RWPE1 (cell line): ENCODE measurements at regions not wholly inside any gene's neighbourhood (a gene's known extent, or its start where the extent isn't known, plus 50 kb on each side); places are given as distances from the start of the nearest gene placed in this dataset.

Source experiments
- CTCF ChIA-PET: fragments of 350-600 bp; sonication (Branson Sonifier 250); formaldehyde crosslinking; extraction: SDS; loops from one replicate; lab custom pipeline; 2021; lab: Yijun Ruan, JAX
- POLR2A ChIA-PET: fragments of 400-600 bp; formaldehyde crosslinking; extraction: SDS; loops from one replicate; lab custom pipeline; 2020; ENCODE audit warnings: antibody characterized with exemption; ENCODE audit not compliant: low non-redundant PET; lab: Yijun Ruan, JAX
- DNase-seq: peaks from one replicate; pipeline ENCODE4 v3.0.0; 2012; ENCODE audit warnings: low spot score
- H3K27ac ChIP-seq: fragments of 450-650 bp; 2 replicates; pipeline ENCODE4 v1.5.1; 2017
- CTCF ChIP-seq: fragments of 450-650 bp; conservative IDR thresholded peaks from 2 replicates; pipeline ENCODE4 v1.5.1; 2017; ENCODE audit warnings: low read depth, mild to moderate bottlenecking

- no peak overlapping the region for H3K27ac ChIP-seq
- no peak for DNase-seq
- ChIA-PET POLR2A (no interaction called here), CTCF (interaction anchor here (0.6 kb wide), 1 partner anchor 31 kb away, joined by 3 read pairs; no protein-coding TSS in a partner anchor)
- no peak for TF ChIP-seq CTCF
These were observed 240.8 kb upstream of the FGGY start for GRCh38 chr1:59055908-59056719.

- peak overlapping the region; percentile 76 for H3K27ac ChIP-seq
- TF ChIP-seq CTCF, result no peak
- POLR2A ChIA-PET, result no interaction called here
These were observed 239.6 kb upstream of the FGGY start for GRCh38 chr1:59057211-59057694.

GRCh38 chr1:59057796-59058195 is 239.1 kb upstream of the FGGY start:
- H3K27ac ChIP-seq, result peak overlapping the region; percentile 76
- TF ChIP-seq CTCF, result no peak
- POLR2A ChIA-PET, result no interaction called here
- CTCF ChIA-PET, result no interaction called here
- DNase-seq, result no peak

More at GRCh38 chr1:59057211-59057694, 239.6 kb upstream of the FGGY start:
- CTCF ChIA-PET, result interaction anchor here (0.6 kb wide), 1 partner anchor 42 kb away, joined by 3 read pairs; no protein-coding TSS in a partner anchor
- peak; percentile 64 for DNase-seq

GRCh38 chr1:59058665-59059439 is 238.0 kb upstream of the FGGY start:
- TF ChIP-seq CTCF, result no peak
- ChIA-PET POLR2A (no interaction called here), CTCF (interaction anchor here (0.6 to 1.1 kb wide), 2 partner anchors 18 to 49 kb away, joined by 3 read pairs; no protein-coding TSS in a partner anchor)
- H3K27ac ChIP-seq, result peak overlapping the region; percentile 31
- DNase-seq, result no peak

GRCh38 chr1:59061876-59062275 is 235.0 kb upstream of the FGGY start:
- no peak overlapping the region for H3K27ac ChIP-seq
- ChIA-PET CTCF (interaction anchor here (0.6 kb wide), 1 partner anchor 166 kb away, joined by 3 read pairs; no protein-coding TSS in a partner anchor), POLR2A (no interaction called here)
- no peak for DNase-seq
- TF ChIP-seq CTCF, result no peak

GRCh38 chr1:59062743-59063142 is 234.2 kb upstream of the FGGY start:
- TF ChIP-seq CTCF, result no peak
- no peak for DNase-seq
- no peak overlapping the region for H3K27ac ChIP-seq
- ChIA-PET CTCF (interaction anchor here (0.7 to 0.9 kb wide), 2 partner anchors 8 to 19 kb away, joined by 4 to 5 read pairs; no protein-coding TSS in a partner anchor), POLR2A (no interaction called here)
